ENCODE measurements at regions not wholly inside any gene's neighbourhood (a gene's known extent, or its start where the extent isn't known, plus 50 kb on each side); places are given as distances from the start of the nearest gene placed in this dataset.

- DNase-seq (ENCODE audit: extremely low read depth in 1 of 2, low read depth in 1 of 2): no peak
Observed at GRCh38 chr6:156725712-156726111, 51.5 kb upstream of the ARID1B start.

- DNase-seq (ENCODE audit: extremely low read depth in 1 of 2, low read depth in 1 of 2): no peak
Observed at GRCh38 chr6:156720691-156721685, 56.2 kb upstream of the ARID1B start.

- peak; percentile 38 to 46 for DNase-seq (ENCODE audit: extremely low read depth in 1 of 2, low read depth in 1 of 2)
Observed at GRCh38 chr6:156719720-156720563, 57.2 kb upstream of the ARID1B start.

- DNase-seq (ENCODE audit: extremely low read depth in 1 of 2, low read depth in 1 of 2): no peak
Observed at GRCh38 chr6:156719395-156719719, 57.8 kb upstream of the ARID1B start.

DNA sequence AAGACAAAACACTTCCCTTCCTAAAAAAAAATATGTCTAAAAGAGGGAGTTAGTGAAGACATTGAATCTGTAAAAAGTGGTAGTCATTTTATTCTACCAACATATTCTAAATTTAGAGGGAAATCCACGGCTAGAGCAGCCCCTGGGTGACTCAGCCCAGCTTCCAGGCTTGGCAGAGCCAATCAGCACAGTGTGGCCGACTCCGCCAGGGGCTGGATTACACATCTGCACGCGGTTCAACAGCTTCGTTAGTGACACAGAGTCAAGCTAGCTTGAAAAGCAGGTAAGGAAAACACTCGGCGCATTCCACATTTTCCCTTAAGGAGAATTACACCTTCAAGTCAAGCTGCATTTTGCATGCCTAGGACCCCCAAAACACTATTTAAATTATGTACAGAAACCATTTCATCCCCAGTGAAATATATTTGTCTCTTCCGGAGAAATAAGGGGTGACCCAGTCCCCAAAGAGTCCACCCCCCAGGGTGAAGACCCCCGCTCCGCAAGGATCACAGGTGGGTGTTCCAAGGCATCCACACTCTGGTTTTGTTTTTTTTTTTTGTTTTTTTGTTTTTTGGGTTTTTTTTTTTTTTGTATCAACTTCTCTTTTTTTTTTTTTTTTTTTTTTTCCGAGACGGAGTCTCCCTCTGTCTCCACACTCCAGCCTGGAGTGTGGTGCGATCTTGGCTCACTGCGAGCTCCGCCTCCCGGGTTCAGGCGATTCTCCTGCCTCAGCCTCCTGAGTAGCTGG is 58.4 kb upstream of the ARID1B start:
- no peak for DNase-seq (ENCODE audit: extremely low read depth in 1 of 2, low read depth in 1 of 2)

- no peak for DNase-seq (ENCODE audit: extremely low read depth in 1 of 2, low read depth in 1 of 2)
Observed at GRCh38 chr6:156717542-156717941, 59.6 kb upstream of the ARID1B start.

- DNase-seq (ENCODE audit: extremely low read depth in 1 of 2, low read depth in 1 of 2): no peak
Observed at GRCh38 chr6:156715839-156716238, 61.3 kb upstream of the ARID1B start.

GRCh38 chr6:156713548-156713947 is 63.6 kb upstream of the ARID1B start:
- no peak for DNase-seq (ENCODE audit: extremely low read depth in 1 of 2, low read depth in 1 of 2)

GRCh38 chr6:156710479-156710878 is 66.7 kb upstream of the ARID1B start:
- no peak for DNase-seq (ENCODE audit: extremely low read depth in 1 of 2, low read depth in 1 of 2)

DNA sequence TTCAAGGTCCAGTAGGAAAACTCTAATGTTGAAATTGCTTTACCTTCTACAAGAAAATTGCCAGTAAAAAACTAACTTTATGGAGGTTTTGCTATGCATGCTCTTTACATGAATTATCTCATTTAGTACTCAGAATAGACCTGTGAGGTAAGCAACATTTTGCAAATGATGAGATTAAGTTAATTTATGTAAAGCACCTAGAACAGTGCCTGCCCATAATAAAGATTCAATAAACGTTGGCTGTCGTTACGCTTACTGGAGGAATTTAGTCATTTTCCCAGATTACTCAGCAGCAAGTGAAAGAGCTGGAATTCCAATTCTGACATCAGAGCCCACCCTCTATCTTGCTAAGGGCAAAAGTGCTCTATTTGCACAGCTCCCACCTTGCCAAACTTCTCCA is 69.4 kb upstream of the ARID1B start:
- DNase-seq (ENCODE audit: extremely low read depth in 1 of 2, low read depth in 1 of 2): no peak

GRCh38 chr6:156703719-156704118 is 73.5 kb upstream of the ARID1B start:
- no peak for DNase-seq (ENCODE audit: extremely low read depth in 1 of 2, low read depth in 1 of 2)

- DNase-seq (ENCODE audit: extremely low read depth in 1 of 2, low read depth in 1 of 2): no peak
Observed at GRCh38 chr6:156701966-156702365, 75.2 kb upstream of the ARID1B start.

DNA sequence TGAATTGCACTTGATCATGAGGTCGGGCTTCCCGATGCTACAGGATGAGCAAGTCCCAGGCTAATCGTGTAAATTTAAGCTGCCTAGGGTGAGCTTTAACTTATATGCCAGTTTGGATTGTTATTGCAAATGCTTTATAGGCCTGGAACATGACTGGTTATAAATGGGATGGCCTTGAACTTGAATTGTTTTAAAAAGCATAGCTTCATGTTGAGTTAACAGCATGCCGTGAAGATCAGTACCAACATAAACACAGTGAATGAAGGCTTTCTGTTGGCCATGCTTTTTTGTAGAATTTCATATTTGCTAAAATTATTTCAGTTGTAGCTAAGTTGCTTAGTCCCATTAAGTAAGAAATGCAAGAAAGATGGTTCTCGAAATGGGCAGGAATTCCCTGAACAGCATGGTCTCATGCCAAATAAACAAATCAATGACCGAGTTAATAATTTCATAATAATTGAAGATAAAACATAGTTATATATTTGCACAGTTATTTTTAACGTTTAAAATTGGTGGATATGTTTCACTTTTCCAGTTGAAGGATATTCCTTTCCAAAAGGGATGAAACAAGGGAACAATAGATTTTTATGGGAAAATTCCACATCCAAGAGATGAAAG is 76.6 kb upstream of the ARID1B start:
- no peak for DNase-seq (ENCODE audit: extremely low read depth in 1 of 2, low read depth in 1 of 2)

GRCh38 chr6:156699935-156700334 is 77.2 kb upstream of the ARID1B start:
- no peak for DNase-seq (ENCODE audit: extremely low read depth in 1 of 2, low read depth in 1 of 2)

DNA sequence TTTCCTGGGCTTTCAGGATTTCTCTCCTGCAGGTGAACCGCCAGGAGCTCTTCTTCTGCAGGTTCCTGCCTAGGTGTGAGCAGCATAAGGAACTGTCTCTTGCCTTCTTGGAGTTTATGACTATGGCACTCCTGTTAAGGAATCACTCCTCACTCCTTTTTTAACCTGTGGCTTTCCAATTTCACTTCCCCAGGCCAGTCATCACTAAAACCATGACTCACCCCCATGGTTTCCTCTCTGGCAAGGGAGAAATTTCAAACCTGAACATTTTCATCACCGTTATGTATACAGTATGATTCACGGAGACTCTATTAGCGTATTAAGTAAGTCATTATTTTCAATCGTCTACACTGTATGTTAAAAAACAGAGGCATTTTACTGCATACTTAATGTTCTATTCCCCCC is 78.2 kb upstream of the ARID1B start:
- no peak for DNase-seq (ENCODE audit: extremely low read depth in 1 of 2, low read depth in 1 of 2)

DNA sequence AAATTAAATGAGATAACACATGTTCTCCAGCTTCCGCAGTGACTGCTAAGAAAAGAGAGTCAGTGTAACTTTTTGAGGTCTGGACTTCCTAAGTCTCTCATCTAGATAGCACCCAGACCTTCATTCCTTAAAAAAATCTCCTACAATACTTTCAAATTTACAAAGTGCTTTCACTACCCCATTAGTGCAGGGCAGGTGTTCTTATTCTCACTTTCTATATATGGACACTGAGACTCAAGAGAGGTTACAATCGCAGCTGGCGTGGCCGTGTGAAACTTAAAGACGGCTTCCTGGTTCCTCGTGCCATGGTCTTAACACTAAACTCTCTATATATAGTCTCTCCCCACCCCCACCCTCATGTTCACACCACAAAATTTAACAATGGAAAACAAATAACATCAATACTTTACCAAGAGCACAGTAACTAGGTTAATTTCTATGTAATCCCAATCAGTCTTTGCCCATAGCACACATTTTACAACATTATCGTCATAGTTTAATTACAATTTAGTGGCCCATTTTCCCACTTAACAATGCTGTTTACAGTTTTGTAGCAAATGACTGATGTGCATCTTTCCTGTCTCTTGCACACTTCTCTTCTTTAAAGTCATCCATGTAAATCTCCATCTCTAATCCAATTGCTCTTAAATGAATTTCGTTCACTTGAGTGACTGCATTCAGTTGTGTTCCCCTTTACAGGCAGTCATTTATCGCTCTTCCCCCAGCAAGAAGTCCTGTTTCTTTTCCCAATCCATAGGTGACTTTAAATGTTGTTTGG is 78.8 kb upstream of the ARID1B start:
- no peak for DNase-seq (ENCODE audit: extremely low read depth in 1 of 2, low read depth in 1 of 2)

GRCh38 chr6:156697225-156697830 is 79.8 kb upstream of the ARID1B start:
- DNase-seq (ENCODE audit: extremely low read depth in 1 of 2, low read depth in 1 of 2): no peak

GRCh38 chr6:156695742-156696141 is 81.4 kb upstream of the ARID1B start:
- DNase-seq (ENCODE audit: extremely low read depth in 1 of 2, low read depth in 1 of 2): no peak

GRCh38 chr6:156694679-156695078 is 82.5 kb upstream of the ARID1B start:
- no peak for DNase-seq (ENCODE audit: extremely low read depth in 1 of 2, low read depth in 1 of 2)

GRCh38 chr6:156691018-156691417 is 86.2 kb upstream of the ARID1B start:
- no peak for DNase-seq (ENCODE audit: extremely low read depth in 1 of 2, low read depth in 1 of 2)
